Suppressor macrophage treated with lipopolysaccharide for 1 hour (primary cell): ENCODE measurements at regions not wholly inside any gene's neighbourhood (a gene's known extent, or its start where the extent isn't known, plus 50 kb on each side); places are given as distances from the start of the nearest gene placed in this dataset.
"Not testable (repeated sequence)": the region's sequence is repeated elsewhere in the genome, so short reads cannot be mapped to it uniquely, and the experiment has no call there.

ENCODE experiments used
- DNase-seq, 3 donors: peaks; one replicate each; pipeline ENCODE4 v3.0.0-alpha.2; 2020 to 2022

GRCh38 chr9:41016699-41017098 is 111.8 kb downstream of the FOXD4L6 start:
- not testable (repeated sequence) for DNase-seq

GRCh38 chr9:40999952-41000700 is 128.4 kb downstream of the FOXD4L6 start:
- DNase-seq = peak in 1 of 3 donors; percentile 18

- DNase-seq = peak in 1 of 3 donors; percentile 13
Observed at GRCh38 chr9:40995490-40995889, 133.0 kb downstream of the FOXD4L6 start.

- peak; percentile 17 to 68 (median 66) for DNase-seq
Observed at GRCh38 chr9:40993842-40994241, 134.6 kb downstream of the FOXD4L6 start.

GRCh38 chr9:40993375-40993774 is 135.1 kb downstream of the FOXD4L6 start:
- DNase-seq = peak in 1 of 3 donors; percentile 10

- not testable (repeated sequence) for DNase-seq
Observed at GRCh38 chr9:40992472-40992821, 136.0 kb downstream of the FOXD4L6 start.

GRCh38 chr9:40991741-40992471 is 136.6 kb downstream of the FOXD4L6 start:
- DNase-seq = peak; percentile 98 to 100 (median 99)

GRCh38 chr9:40991100-40991740 is 137.3 kb downstream of the FOXD4L6 start:
- DNase-seq = not testable (repeated sequence)

GRCh38 chr9:40986332-40986731 is 142.1 kb downstream of the FOXD4L6 start:
- not testable (repeated sequence) for DNase-seq

GRCh38 chr9:40975351-40975750 is 153.1 kb downstream of the FOXD4L6 start:
- not testable (repeated sequence) for DNase-seq

- DNase-seq = not testable (repeated sequence)
Observed at GRCh38 chr9:40974912-40975311, 153.6 kb downstream of the FOXD4L6 start.

- not testable (repeated sequence) for DNase-seq
Observed at GRCh38 chr9:40971773-40972172, 156.7 kb downstream of the FOXD4L6 start.

- not testable (repeated sequence) for DNase-seq
Observed at GRCh38 chr9:40970340-40970739, 158.1 kb downstream of the FOXD4L6 start.

GRCh38 chr9:40962461-40962860 is 166.0 kb downstream of the FOXD4L6 start:
- not testable (repeated sequence) for DNase-seq

GRCh38 chr9:40951876-40952494 is 176.5 kb downstream of the FOXD4L6 start:
- not testable (repeated sequence) for DNase-seq

- not testable (repeated sequence) for DNase-seq
Observed at GRCh38 chr9:40946228-40946627, 182.3 kb downstream of the FOXD4L6 start.

GRCh38 chr9:40942730-40943129 is 185.8 kb downstream of the FOXD4L6 start:
- DNase-seq = not testable (repeated sequence)

GRCh38 chr9:40939888-40940209 is 188.6 kb downstream of the FOXD4L6 start:
- DNase-seq = not testable (repeated sequence)

GRCh38 chr9:40939201-40939887 is 189.1 kb downstream of the FOXD4L6 start:
- not testable (repeated sequence) for DNase-seq

GRCh38 chr9:40935336-40935735 is 193.1 kb downstream of the FOXD4L6 start:
- no peak for DNase-seq

GRCh38 chr9:40934480-40934879 is 194.0 kb downstream of the FOXD4L6 start:
- DNase-seq = not testable (repeated sequence)

GRCh38 chr9:40930426-40930825 is 198.1 kb downstream of the FOXD4L6 start:
- DNase-seq = not testable (repeated sequence)

- DNase-seq = not testable (repeated sequence)
Observed at GRCh38 chr9:40929488-40929845, 199.0 kb downstream of the FOXD4L6 start.
